Activated T-cell treated with anti-CD3 and anti-CD28 coated beads for 4 hours (primary cell): ENCODE measurements at regions not wholly inside any gene's neighbourhood (a gene's known extent, or its start where the extent isn't known, plus 50 kb on each side); places are given as distances from the start of the nearest gene placed in this dataset.

Experiments used
- DNase-seq: peaks from one replicate; pipeline ENCODE4 v3.0.0-alpha.2; 2020

GRCh38 chr6:44682987-44683779 is 295.7 kb downstream of the CDC5L start:
- no peak for DNase-seq

GRCh38 chr6:44685213-44685612 is 297.7 kb downstream of the CDC5L start:
- DNase-seq: no peak

DNA sequence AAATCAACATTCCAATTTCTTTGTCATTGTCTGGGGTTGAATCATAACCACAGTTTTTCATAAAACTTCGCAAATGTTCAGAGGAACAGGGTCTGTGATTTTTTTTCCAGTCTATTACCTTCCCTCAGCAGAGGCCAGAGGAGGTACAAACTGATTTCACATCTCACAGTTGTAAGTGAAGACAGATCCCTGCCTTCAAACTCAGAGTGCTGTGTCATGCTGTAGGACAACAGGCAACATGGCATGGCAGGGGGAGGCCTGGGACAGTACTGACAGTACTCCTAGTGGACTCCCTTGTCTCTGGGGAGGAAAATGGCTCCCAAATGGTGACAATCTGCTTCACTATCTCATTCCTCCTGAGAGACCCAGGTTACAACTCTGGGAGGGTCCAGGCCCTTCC is 308.6 kb downstream of the CDC5L start:
- DNase-seq: no peak

DNA sequence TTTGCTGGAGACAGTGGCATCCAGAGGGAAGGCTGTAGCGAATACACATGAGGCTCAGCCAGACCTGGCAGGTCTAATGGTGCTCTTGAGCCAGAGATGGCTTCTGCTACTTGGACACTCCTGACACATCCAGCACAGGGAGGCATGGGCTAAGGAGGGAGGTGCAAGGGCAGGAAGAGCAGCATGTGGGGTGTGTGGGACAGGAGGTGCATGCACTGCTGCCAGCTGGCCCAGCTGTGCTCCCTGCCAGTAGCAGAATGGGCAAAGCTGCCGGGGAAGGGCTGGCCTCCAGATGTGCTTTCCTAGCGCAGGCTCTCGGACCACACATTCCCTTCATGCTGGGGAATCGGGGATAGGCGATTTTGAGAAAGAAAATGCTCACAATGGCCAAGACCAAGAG is 309.2 kb downstream of the CDC5L start:
- no peak for DNase-seq

DNA sequence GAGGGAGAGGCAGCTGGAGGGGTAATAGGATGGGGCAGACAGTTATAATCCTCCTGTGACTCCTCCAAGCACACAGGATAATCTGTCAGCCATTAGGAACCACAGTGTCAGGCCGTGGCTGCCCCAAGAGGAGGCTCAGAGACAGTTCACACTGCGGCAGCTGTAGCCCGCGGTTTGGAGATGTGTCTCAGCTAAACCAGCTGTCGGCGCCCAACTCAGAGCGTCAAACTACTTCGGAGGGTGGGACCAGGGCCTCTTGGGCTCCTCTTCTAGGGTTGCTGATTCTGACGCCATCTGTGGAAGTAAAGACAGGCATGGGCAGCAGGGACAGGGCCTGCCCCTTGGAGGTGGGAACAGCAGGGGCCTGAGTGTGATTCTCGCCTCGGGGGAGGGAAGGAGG is 309.8 kb downstream of the CDC5L start:
- no peak for DNase-seq

- no peak for DNase-seq
These were observed 311.1 kb downstream of the CDC5L start for GRCh38 chr6:44698602-44699001.

- no peak for DNase-seq
These were observed 311.6 kb downstream of the CDC5L start for GRCh38 chr6:44699082-44699481.

GRCh38 chr6:44699851-44700250 is 312.3 kb downstream of the CDC5L start:
- DNase-seq: no peak

DNA sequence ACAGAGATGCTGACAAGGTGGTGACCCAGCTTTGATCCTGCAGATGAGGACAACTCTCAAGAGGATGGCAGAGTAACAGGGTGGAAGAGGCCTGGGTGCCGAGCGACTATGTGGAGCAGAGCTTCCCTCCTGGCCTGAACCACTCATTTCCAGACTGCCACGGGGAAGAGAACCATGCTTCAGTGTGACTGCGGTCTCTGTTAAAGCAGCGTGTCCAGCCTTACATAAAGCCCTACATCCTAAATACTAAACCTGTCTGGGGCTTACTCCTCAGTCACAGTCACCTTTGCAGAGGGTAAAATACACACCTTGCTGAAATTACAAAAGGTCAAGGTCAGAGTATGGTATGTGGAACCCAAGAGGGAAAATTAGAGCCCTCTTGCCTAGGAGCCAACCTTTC is 312.9 kb downstream of the CDC5L start:
- DNase-seq: no peak

DNA sequence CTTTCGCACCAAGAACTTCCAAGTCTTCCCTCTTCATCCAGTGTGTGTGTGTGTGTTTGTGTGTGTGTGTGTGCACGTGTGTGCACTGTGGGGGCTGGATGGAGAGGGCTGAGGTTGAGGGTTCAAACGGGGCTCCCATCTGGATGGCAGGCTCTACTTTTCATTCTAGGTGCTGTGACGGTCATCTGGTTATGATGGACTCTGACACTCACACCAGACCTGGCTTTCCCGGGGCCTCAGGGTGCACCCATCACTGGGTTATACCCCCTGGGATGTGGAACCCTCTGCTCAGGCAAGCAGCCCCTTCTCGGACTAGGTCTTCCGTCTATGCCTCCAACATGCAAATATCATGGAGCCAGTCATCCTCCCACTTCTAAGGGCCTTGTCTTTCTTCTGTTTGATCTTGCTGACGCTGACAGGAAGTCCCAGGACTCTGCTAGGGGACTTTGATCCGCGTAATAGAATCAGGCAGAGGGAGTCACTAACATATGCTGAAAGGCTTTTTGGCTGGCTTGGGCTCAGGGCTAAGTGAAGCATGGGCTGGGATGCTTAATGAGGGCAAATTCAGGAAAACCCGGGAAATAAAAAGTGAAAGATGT is 313.6 kb downstream of the CDC5L start:
- DNase-seq: no peak

- no peak for DNase-seq
These were observed 314.2 kb downstream of the CDC5L start for GRCh38 chr6:44701637-44702101.

- no peak for DNase-seq
These were observed 314.8 kb downstream of the CDC5L start for GRCh38 chr6:44702292-44702691.

DNA sequence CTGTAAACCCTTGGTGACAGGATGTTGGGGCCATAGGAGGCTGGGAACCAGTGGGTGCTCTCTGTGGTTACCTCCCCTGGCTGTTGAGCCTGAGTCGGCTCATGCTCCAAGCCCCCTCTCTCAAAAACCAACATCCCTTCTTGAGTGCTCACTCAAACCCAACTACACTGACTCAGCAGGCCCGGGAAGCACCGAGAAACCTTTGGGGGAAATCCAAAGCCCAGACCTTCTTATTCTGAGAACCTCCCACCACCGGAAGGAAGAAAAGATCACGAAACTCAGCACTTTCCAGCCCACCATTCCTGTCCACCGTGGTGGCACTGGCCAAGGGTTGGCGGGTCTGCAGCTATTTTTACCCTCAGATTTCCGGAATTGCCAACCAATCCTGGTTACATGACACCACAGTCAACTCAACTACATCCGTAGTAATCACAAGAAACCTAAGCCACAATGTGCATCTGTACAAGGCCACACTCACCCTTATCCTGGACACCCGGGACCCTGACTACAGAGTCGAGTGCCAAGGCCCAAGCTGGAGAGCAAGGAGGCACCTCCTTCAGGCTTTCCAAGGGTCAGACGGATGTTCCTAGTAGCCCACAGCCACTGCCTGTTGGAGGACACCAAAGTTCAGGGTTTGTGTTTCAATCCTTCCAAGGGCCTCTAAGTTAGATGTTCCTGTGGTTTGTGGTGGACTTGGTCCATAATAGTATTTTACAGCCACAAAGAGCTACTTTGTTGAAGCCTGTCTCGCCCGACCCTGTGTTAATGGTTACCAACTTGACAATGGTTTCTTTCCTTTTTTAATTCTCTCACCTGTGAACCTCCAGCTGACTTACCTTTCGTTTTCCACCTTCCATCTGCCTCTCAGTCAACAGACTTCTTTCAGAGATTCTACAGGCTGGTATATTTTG is 317.0 kb downstream of the CDC5L start:
- DNase-seq: no peak

GRCh38 chr6:44705596-44705995 is 318.1 kb downstream of the CDC5L start:
- no peak for DNase-seq

DNA sequence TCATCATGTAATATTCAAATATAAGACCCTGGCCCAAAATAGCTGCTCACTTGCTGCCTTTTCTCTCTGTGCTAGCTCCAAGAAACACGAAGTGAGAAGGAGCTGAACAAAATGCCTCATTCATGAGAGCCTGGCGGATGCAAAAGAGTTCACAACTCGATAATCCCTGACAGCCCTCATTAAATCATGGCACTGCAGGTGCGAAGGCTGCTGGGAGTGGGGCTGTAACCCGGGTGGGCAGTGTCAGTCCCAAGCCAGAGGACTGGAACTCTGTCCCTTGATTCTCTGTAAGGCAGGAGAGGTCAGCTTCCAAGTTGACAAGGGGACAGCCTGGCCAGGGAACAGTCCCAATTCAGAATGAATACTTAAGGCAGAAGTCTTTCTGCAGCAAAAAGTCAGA is 318.5 kb downstream of the CDC5L start:
- no peak for DNase-seq

DNA sequence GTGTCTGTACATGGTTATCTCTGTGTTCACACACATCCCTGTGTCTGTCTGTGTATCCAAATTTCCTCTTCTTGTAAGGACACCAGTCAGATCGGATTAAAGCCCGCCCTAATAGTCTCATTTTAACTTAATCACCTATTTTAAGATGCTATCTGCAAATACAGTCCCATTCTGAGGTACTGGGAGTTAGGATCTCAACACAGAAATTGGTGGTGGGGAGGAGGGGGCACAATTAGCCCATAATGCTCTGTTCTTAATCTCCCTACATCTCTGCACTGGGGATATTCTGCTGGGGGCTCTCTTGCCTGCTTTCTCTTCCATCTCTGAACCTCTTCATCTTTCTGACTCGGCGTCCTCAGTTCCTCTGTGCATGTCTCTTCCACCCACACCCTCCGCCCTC is 320.7 kb downstream of the CDC5L start:
- DNase-seq: no peak

DNA sequence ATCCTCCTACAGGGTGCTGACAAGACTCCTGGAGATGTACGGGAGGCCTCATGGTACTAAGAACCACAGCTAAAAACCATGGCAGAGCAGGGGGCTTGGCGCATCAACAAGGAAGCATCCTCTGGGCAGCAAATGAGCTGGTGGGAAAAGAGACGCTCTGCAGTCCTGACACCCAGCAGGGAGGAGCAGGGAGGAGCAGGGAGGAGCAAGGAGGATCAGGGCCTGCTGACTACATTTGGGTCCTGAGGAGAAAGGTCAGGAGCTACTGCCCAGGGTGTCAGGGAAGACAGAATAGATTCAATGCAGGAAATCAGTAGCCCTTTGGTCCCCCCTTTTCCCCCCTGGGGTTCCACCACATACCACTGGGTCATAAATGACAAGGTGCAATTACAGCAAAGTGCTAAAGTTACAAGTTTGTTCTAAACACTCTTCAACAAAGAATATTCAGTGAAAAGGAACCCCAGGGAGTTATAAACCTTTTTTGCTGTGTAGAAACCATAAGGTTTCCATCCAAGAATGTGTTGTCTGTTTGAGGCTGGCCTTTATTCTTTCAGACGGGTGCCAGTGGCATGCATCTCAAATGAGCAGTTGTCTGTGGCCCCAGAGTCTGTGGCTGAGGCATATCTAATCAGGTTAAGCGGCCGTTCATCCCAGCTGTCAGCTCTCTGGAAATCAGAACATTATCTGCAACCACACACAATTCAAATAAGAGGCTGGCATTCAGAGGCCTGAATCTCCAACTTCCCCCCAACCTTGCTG is 325.0 kb downstream of the CDC5L start:
- no peak for DNase-seq

GRCh38 chr6:44715188-44715587 is 327.7 kb downstream of the CDC5L start:
- no peak for DNase-seq

DNA sequence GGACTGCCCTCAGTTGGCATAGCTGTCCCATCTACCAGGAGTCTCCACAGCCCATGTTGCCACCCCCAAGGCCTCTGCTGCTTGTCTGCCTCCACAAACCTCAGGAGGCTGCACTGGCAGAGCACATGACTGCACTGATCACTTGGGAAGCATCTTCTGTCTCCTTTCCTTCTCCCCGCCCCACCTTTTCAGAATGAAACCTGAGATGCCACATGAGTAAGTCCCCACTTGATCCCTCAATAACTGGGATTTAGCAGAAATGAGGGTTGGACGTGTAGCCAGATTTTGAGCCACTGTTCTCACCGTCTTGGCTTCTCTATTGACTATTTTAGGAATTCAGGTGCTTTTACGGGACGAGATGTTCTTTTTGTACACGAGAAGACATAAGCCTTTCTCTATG is 328.4 kb downstream of the CDC5L start:
- no peak for DNase-seq

- DNase-seq: no peak
These were observed 329.9 kb downstream of the CDC5L start for GRCh38 chr6:44717431-44717830.

DNA sequence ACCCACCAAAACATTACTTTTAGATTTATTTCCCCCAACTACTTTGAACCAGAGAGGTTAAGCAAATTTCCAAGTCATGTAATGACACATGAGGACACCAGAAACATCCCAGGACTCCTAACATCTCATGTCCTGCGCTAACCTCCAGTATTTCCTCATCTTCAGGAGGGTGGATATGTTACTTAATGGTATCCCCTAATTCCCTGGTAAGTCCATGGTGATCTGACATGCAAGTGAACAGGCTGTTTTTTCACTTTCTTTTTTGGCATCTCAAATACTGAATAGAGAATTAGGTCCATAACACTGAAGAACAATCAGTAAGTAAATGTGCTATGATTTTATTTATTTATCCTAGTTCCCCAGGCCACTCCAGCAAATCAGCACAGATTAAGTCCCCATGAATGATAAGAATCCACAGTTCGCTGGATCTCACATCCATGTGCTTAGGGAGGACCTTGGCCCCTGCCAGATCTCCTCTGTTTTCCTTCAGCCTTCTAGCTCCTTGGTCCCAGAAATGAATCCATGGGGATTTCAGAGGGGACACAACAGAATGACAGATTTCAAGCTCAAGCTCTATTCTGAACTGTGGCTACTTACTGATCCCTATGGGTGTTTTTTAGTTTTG is 334.6 kb downstream of the CDC5L start:
- no peak for DNase-seq

- DNase-seq: no peak
These were observed 335.2 kb downstream of the CDC5L start for GRCh38 chr6:44722736-44723135.
